ENCODE measurements at regions not wholly inside any gene's neighbourhood (a gene's known extent, or its start where the extent isn't known, plus 50 kb on each side); places are given as distances from the start of the nearest gene placed in this dataset.

- TF ChIP-seq MAX (IDR thresholded peaks at IDR 0.05), result no peak
- no peak for TF ChIP-seq GABPA (IDR thresholded peaks at IDR 0.05 in 1 of 2, conservative IDR thresholded peaks at IDR 0.05 in 1 of 2)
- no peak for TF ChIP-seq ATF3 (IDR thresholded peaks at IDR 0.05)
- TF ChIP-seq FOXA2 (IDR thresholded peaks at IDR 0.05), result no peak
- no peak for TF ChIP-seq FOXA1 (IDR thresholded peaks at IDR 0.05)
- no peak for TF ChIP-seq NR2F2 (IDR thresholded peaks at IDR 0.05)
Observed at GRCh38 chr3:8363200-8363599, 138.4 kb upstream of the LMCD1 start (continued).

- Histone ChIP-seq H3K4me3 (ENCODE audit: low read depth in 1 of 3, low read length in 3 of 3) (no peak overlapping the region), H3K27ac (ENCODE audit: low read depth in 1 of 2, low read length in 2 of 2) (no peak overlapping the region), H3K4me1 (ENCODE audit: control insufficient read depth in 4 of 4, insufficient read depth in 4 of 4, low read length in 3 of 4) (no peaks in the 10 kb centered on the region), H3K36me3 (ENCODE audit: control insufficient read depth in 4 of 4, insufficient read depth in 3 of 4, low read depth in 1 of 4, low read length in 3 of 4) (no peaks in the 10 kb centered on the region), H3K27me3 (ENCODE audit: control insufficient read depth in 4 of 4, insufficient read depth in 4 of 4, low read length in 3 of 4) (no peaks in the 10 kb centered on the region), H3K9ac (ENCODE audit: low read depth in 1 of 2, low read length in 2 of 2) (no peak overlapping the region), H3K9me3 (ENCODE audit: control insufficient read depth in 4 of 4, low read length in 3 of 4) (no peaks in the 10 kb centered on the region)
- TF ChIP-seq ZBTB33 (IDR thresholded peaks at IDR 0.05) (no peak), JUND (IDR thresholded peaks at IDR 0.05) (no peak), SP1 (IDR thresholded peaks at IDR 0.05) (no peak), YY1 (IDR thresholded peaks at IDR 0.05) (no peak), CTCF (IDR thresholded peaks at IDR 0.05; ENCODE audit: low read depth, low read length, missing input control) (no peak), EGR1 (IDR thresholded peaks at IDR 0.05; ENCODE audit: low read depth in 2 of 2) (no peak), RXRA (IDR thresholded peaks at IDR 0.05) (no peak), ATF3 (IDR thresholded peaks at IDR 0.05) (no peak), TAF1 (conservative IDR thresholded peaks at IDR 0.05) (no peak), MAX (IDR thresholded peaks at IDR 0.05) (no peak), GABPA (IDR thresholded peaks at IDR 0.05 in 1 of 2, conservative IDR thresholded peaks at IDR 0.05 in 1 of 2) (no peak), FOXA1 (IDR thresholded peaks at IDR 0.05) (no peak), FOXA2 (IDR thresholded peaks at IDR 0.05) (no peak), REST (IDR thresholded peaks at IDR 0.05) (no peak), HNF4A (conservative IDR thresholded peaks at IDR 0.05) (no peak), RAD21 (IDR thresholded peaks at IDR 0.05) (no peak), NR2F2 (IDR thresholded peaks at IDR 0.05) (no peak), HNF4G (IDR thresholded peaks at IDR 0.05) (no peak)
- no peak for DNase-seq (ENCODE audit: low spot score)
- 80% methylated on average over 5 of the region's 5 CpGs for WGBS
Observed at GRCh38 chr3:8365541-8365940, 136.1 kb upstream of the LMCD1 start.
